ENCODE measurements at regions not wholly inside any gene's neighbourhood (a gene's known extent, or its start where the extent isn't known, plus 50 kb on each side); places are given as distances from the start of the nearest gene placed in this dataset.
"Not testable (repeated sequence)": the region's sequence is repeated elsewhere in the genome, so short reads cannot be mapped to it uniquely, and the experiment has no call there.

DNA sequence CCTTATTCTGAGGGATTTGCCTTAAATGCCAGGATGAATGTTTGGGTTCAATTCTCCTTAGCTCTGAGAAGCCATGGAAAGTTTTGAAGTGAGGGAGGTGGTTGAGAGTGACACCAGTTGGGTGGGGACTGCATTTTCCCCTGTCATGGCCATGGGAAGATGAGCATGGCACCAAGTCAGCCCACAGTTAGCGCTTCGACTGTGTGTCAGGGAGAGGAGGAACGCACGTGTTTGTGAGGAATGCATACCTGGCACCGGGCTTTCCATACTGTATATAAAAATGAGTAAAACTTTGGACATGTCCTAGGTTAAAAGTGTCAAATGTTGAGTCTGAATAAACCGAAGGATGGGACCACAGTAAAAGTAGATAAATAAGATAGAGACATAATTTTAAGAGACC lies 187.5 kb upstream of the KL start:
- intact Hi-C loops (cut with micrococcal nuclease): no loop called here

DNA sequence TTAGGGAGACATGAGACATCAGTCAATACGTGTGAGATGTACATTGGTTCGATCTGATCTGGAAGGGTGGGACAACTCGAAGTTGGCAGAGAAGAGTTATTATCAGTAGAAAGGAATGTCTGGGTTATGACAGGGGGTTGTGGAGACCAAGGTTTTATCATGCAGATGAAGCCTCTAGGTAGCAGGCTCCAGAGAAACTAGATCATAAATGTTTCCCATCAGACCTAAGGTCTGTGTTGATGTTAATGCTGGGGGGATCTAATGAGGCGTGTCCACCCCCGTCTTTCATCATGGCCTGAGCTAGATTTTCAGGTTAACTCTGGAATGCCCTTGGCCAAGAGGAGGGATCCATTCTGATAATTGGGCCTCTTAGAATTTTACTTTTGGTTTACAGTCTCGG lies 187.0 kb upstream of the KL start:
- intact Hi-C loops (cut with micrococcal nuclease): no loop called here

DNA sequence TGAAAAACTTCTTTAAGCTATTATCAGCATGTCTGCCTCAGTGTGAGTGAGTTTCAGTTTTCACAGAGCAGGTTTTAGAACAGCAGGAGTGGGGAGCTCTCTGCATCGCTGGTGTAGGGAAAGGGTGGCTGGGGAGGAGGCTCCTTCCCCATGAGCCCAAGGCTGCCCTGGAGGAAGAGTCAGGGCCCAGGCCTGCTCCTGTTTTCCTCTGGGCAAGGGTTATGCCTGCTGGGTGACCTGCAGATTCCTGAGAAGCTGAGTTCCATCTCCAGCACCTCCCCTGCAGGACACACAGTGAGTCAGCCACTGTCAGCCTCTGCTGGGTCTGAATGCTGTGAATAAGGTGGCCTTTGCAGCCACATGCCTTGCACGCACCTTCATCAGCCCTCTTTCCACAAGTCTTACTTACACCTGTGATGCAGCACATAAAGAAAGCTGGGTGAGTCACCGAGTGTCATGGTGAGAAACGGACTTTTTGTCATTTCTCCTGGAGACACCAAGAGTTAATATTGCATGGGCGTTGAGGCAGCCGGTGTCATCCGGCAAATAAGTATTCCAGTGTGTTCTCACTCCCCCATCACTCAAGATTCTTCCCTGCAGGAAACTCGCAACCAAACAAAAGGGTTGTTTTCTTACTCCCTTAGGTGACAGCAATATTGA lies 186.4 kb upstream of the KL start:
- intact Hi-C loops (cut with micrococcal nuclease): no loop called here

DNA sequence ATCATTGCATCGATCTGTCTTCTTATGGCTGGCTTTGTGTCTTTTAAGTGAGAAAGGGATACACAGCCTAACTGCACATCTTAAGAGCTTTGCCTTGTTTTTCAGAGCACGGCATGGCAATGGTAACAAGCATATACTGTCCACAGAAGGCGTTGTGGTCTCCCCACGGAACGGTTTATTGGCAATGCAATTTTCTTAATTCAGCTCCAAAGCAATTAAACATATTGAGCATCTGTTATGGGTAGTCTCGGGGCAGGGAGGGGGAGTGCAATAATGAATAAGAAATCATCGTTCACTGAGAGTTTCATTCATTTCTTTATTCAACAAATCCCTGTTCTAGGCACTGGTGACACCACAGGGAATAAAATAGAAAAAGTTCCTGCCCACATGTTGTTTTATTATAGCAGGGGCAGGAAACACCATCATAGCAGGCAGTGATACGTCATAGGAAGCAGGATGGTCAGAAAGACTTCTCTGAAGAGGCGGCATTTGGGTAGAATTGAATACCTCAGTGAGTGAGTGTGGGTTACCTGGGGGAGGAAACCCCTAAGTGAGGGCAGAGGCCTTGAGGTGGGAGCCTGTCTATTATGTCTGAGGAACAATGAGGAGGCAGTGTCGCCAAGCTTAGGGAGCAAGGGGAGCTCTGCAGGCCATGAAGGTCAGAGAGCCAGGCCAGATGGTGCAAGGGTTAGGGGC lies 185.7 kb upstream of the KL start:
- intact Hi-C loops (cut with micrococcal nuclease): no loop called here

DNA sequence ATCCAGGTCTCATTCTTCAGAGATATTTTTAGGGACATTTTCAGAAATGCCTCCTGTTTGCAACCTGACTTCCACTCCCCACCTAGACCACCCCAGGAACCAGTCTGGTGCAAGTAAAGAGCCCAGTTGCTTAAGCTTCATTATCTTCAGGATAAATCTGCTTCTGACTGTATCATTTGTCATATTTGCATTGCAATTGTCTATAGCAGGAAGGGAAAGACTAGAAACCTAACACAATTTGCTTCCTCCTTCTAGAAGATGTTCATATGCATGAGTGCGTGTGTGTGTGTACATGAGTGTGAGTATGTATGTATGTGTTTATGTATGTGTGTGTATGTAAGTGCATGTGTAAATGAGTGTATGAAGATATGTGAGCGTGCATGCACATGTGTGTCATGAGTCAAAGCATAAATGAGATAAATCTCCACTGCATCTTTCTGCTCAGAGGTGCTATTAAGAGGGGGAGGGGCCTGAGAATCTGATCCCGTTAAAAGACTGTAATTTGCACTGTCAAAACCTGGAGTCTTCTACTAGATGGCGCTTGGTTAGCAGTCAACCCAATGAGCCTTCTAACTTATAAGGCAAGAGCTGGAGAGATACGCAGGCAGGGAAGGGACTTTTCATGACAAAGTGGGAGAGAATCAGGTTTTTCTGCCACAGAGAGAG lies 178.8 kb upstream of the KL start:
- intact Hi-C loops (cut with micrococcal nuclease): loop anchor here (5.0 kb wide), 1 partner anchor 180 kb away; the partner anchor contains the start of gene KL

DNA sequence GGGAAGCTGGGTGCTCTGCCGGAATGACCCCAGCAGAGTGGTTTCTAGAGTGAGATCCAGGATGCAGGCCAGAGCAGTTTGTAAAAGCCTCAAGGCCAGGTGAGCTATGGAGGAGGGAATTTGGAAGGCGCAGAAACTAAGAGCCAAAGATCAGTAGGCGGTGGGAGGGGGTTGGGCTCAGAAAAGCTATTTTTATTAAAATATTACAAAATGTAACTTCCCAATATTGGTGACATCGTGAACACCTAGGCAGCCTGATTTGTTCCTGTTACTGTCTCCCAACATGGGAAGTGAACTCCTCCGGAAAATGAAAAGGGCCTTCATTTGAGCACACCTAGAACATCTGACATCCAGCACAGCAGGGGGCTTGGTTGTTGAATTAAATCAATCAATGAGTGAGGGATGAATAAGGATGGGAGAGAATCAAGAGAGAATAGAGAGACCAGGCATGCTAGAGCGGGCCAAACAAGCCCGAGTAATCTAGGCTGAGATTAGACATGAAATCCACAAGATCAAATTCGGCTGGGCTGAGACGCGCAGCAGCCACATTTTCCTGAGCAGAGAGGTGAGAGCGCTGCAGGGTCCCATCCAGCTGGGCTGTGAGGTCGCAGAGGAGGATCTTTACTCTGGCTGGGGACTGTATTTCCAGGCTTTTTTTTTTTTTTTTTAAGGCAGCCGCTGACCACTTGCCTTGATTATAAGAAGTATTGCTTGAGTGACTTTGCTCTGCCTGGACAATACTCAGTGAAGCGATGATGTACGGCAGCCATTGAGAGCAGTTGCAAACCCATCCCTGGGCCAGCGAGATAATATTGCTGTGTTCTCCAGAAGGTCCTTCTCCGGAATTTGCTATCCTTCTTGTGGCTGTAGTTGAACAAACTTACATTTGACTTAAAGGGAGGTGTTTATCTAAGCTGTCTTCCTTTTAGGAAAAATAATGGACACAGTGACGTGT lies 178.0 kb upstream of the KL start:
- intact Hi-C loops (cut with micrococcal nuclease): loop anchor here (2.0 to 5.0 kb wide), 5 partner anchors 55 to 705 kb away; partner anchors contain the start of genes KL, N4BP2L2 and PDS5B

DNA sequence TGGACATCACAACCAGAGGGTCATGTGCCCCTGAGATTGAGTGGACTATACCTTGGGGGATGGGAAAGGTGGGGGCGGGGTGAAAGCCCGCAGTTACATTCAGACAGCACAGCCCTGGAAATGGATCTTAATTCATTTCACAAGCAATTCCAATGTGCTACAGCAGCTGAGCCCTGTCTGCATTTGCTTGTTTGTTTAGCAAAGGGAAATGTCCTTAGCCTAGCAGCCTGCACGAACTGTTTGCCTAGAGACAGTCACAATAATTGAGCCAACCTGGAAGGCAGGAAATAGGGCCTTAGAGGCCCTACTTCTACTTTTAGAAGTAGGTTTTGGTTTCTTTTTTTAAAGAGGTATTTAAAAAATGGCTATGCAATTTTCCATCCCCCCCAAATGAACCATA lies 177.3 kb upstream of the KL start:
- intact Hi-C loops (cut with micrococcal nuclease): loop anchor here (1.0 to 5.0 kb wide), 7 partner anchors 56 to 704 kb away; partner anchors contain the start of genes KL, N4BP2L2 and PDS5B

DNA sequence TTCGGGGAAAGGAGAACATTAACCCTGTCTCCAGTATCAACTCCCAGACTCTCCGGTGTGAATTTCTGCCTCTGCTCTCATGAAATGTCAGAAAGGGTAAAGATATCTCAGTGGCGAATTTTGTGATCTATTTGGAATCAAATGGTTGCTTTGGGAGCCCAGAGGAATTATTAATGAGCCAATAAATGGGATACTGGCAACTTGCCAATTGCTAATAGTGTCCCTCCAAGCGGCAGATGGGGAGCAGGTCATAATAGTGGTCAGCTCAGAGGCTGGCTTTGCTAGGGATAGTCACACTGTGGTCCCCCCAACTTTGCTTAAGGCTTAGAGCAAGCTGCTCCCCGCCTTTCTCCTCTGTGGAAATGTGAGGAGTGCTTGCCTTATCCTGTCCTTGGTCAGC lies 176.1 kb upstream of the KL start:
- intact Hi-C loops (cut with micrococcal nuclease): no loop called here

DNA sequence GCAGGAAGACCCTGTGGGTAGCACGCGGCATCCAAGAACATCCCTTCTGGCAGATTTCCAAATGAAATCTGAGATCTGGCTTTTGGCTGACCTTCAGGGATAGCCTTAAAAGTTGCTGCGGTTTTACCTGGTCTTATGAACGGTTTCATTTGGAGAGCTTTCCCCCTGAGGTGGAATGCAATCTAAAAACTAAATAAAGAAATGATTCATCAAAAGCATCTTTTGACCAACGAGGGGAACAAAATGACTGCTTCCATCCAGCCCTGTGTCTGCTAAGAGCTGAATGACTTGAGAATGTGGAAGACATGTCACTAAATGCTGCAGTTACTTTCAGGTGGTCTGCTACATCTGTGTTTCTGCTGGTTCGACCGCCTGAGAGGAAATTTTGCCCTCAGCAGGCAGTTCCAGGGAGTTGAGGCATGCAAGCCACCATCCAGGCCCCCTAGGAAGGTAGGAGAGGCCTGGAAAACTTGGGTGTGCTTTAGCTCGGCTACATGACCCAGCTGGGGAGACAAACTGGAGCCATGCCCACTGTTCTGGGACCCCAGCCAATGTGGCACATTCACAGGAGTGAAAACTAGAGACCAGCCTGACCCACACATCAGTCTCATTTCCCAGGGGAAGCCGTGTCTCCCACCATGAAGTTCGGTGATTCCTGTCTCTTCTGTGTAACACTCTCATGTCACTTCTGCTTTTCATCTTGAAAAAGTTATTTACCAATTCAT lies 175.1 kb upstream of the KL start:
- intact Hi-C loops (cut with micrococcal nuclease): no loop called here

DNA sequence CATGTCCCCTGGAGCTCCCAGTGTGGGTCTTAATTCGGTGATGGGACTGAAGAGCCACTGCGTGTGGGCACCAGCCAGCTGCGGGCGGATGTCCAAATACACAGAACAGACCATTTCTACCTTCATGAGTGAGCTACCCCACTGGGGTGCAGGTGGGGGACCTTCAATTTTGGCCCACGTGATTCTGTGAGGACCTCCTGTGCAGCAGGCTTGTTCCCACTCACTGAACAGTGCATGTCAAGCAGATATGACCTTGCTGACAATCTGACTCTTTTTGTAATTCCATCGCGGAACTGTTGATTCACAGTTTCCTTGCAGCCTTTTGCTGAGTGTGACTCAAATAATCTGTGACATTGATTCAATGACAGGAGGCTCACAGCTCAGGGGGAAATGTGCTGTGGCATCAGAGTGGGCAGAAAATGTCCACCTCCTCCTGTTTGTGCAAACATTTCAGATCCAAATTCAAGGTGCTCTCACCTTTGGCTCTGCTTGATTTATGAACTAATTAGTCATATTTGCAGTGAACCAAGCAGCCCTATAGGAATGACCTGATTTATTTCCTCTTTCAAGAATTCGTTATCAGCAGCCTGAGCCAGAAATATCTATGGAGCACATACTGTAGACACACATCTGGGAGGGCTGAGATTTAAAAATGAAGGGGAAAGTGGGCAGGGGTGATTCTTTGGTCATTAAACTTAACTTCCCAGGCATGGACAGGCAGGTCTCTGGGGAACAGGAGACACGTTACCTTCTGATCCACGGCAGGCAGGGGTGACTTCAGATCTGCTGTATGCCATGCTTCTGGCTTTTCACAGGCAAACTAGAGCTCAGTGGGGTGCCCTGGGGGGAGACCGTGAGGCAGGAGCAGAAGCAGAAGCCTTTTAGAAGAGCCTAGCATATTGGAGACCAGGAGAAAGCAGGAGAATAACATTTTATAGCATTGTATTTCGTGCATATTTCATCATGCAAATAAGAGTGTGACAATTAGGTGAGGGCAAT lies 170.0 kb upstream of the KL start:
- intact Hi-C loops (cut with micrococcal nuclease): no loop called here

DNA sequence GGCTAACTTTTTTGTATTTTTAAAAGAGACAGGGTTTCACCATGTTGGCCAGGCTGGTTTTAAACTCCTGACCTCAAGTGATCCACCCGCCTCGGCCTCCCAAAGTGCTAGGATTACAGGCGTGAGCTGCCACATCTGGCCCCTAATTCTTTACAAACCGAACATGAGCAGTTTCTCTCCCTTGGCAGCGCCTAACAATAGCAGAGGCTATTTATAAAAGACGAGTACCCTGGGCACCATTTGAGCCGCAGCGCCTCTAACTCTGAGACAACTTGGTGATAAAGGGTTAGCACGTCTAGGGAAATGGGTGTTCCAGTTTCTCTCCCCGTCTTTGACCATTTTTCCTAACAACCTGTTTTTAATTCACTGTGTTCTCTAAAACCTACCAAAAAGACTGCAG lies 168.2 kb upstream of the KL start:
- intact Hi-C loops (cut with micrococcal nuclease): not testable (repeated sequence)

DNA sequence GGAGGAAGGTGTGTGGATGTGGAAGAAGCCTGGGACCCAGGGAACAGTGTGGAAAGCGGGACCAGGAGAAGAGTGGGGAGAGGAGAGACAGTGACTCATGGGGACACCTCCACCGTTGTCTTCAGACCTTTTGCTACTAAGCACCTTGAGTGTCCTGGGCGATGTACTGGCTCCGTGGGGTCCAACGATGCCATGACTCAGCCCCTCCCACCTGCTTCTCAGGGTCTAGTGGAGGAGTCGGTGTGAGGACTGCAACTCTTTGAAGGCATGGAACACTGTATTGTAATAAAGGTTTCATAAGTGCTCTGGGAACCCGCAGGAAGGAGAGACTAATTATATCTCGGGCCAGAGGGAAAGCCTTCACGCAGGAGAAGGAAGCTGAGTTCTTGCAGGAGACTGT lies 166.9 kb upstream of the KL start:
- intact Hi-C loops (cut with micrococcal nuclease): no loop called here

DNA sequence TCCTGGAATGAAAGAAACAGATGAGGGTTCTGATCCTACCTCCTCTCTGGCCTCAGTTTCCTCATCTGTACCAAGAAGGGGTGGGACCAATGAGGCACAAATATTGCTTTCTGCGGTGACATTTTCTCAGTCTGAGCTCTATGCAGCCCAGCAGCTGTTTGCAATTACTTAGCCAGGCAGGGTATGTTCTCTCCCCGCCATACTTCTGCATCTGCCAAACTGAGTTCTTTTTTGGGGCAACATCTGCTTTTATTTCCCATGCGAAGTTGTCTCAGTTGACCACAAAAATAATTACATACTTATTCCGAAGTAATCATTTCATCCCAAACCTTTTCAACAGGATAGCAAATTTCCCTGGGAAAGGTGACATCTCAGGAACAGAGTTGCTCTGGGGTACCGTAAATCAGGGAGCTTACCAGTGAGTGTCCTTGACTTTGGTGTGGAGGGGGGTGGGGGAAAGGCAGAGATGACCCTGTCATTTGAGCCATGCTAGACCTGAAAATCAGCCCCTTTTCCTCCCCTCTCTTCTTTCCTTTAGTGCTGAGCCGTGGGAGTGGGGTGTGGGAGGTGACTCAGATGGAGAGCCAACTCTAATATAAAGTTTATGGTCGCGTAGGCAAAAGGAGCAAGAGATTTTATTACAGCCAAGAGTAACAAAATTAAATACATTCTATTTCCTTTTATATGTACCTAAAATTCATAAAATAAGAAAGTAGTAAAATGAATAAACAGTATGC lies 165.7 kb upstream of the KL start:
- intact Hi-C loops (cut with micrococcal nuclease): no loop called here

DNA sequence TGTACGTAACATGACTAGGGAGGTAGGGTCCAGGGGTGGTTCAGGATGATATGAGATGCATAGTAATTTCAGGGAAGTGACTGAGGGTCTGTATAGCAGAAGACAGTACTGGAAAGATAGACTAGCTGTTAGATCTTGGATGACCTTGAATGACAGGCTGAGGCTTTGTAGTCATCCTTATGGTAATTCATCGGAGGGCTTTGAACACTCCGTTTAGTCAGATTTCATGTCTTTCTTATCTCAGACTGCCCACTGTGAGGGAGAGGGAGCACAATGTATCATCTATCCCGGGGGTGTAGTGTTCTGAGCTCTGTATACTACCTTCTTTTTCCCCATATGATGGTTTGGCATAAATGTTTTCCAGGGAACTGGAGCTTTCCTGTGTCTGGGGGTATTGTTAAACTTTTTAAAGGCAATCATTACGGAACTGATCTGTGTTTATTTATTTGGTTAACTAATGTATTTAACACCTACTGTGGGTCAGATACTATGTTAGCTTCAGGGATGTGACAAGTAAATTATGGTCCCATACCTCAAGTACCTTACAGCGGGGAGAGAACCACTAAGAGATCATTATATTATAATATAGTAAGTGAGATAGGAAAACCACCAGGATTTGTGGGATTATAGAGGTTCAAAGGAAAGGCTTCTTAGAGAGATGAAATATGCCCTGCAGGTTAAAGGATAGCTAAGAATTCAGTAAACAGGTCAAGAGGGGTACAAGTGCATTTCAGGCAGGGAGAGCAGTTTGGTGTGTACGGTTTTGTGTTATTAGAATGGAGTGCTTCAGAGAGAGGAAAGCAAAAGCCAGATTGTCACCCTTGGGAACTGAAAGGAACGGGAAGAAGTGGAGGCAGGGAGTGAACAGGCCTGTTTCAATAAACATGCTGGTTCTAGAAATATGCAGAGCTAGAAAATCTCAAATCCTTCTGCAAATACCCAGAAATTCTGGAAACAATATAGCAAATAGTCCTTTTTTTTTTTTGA lies 164.8 kb upstream of the KL start:
- intact Hi-C loops (cut with micrococcal nuclease): no loop called here

DNA sequence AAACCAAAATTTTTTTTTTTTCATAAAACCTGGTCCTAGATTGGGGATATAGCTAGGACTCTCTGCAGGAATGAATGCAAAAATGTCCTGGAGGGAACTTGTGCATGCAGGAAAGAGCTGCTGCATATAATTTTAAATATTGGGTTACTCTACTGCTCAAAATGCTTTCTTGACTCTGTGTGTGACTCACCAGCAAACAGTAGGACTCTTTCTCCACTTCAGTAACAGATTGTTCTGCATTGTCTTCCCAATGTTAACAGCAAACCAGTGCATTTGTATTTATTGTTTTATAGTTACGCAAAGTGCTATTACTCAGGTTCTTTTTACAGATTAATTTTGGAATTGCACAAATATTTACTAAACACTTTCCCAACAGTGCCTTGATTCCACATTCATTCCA lies 163.7 kb upstream of the KL start:
- intact Hi-C loops (cut with micrococcal nuclease): no loop called here

DNA sequence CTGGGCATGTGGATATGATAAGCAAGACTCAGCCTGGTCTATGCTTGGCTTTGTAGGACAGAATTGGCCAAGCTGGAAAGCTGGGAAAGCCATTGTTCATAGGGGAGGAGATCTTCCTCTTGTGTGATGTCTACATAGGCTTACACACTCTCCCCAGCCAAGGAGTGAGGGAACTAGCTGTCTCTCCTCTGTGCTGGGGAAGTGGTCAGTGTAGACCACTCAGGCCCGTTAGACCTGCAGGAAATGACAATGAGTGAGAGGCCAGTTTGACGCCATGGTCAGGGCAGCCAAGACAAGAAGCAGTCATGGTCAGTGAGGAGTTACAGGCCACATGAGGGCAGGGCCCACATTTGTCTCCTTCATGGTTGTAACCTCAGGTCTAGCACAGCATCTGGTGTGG lies 159.1 kb upstream of the KL start:
- intact Hi-C loops (cut with micrococcal nuclease): no loop called here

DNA sequence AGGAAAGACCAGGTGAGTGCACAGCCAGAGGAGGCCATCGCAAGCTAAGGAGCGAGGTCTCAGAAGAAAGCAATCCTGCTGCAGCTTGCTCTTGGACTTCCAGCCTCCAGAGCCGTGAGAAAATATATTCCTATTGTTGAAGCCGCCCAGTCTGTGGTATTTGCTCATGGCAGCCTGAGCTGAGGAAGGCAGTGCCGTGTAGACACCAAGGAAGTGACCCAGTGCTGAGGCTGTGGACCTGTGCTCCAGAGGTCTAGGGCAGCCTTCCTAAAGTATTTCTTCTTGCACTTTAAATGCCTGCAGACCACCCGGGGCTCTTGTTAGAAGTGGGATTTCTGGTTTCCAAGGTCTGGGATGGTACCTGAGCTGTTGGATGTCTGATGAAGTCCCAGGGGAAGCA lies 158.5 kb upstream of the KL start:
- intact Hi-C loops (cut with micrococcal nuclease): no loop called here
